Calu3 (cell line): ENCODE measurements at regions not wholly inside any gene's neighbourhood (a gene's known extent, or its start where the extent isn't known, plus 50 kb on each side); places are given as distances from the start of the nearest gene placed in this dataset.

Experiments
- BruUV-seq: library from RNA; stranded (reverse); fragments of 400-500 nt; replicated peaks from 2 replicates; lab custom pipeline; 2021; lab: Mats Ljungman, UMichigan
- CTCF ChIA-PET: fragments of 300-600 bp; sonication (Branson Sonifier 250); formaldehyde crosslinking; loops from one replicate; lab custom pipeline; 2022; ENCODE audit warnings: antibody characterized with exemption; lab: Charles Lee
- DNase-seq: peaks from one replicate; pipeline ENCODE4 v3.0.0; 2022
- H3K27ac Mint-ChIP-seq: one replicate; pipeline ENCODE4 v1.8.0; 2022; ENCODE audit warnings: mixed read lengths; ENCODE audit not compliant: unreplicated experiment
- H3K27me3 Mint-ChIP-seq: one replicate; pipeline ENCODE4 v1.8.0; 2022; ENCODE audit warnings: mixed read lengths; ENCODE audit not compliant: unreplicated experiment
- H3K36me3 Mint-ChIP-seq: one replicate; pipeline ENCODE4 v1.8.0; 2022; ENCODE audit warnings: mild to moderate bottlenecking, moderate library complexity, mixed read lengths; ENCODE audit not compliant: insufficient read depth, unreplicated experiment
- H3K4me1 Mint-ChIP-seq: one replicate; pipeline ENCODE4 v1.8.0; 2022; ENCODE audit warnings: mild to moderate bottlenecking, low read depth, mixed read lengths; ENCODE audit not compliant: unreplicated experiment
- H3K4me3 Mint-ChIP-seq: one replicate; pipeline ENCODE4 v1.8.0; 2022; ENCODE audit warnings: mild to moderate bottlenecking, low read depth, moderate library complexity, mixed read lengths; ENCODE audit not compliant: unreplicated experiment
- H3K9me3 Mint-ChIP-seq: one replicate; pipeline ENCODE4 v1.8.0; 2022; ENCODE audit warnings: low read depth, mixed read lengths; ENCODE audit not compliant: unreplicated experiment
- intact Hi-C: fragments of 100-400 bp; cut with micrococcal nuclease; formaldehyde crosslinking; loops from one replicate; pipeline ENCODE4 v1.10.0; 2022; ENCODE audit not compliant: unreplicated experiment
- TF ChIP-seq, protein P1 (sequence below): fragments of 200-600 bp; IDR thresholded peaks from one replicate; pipeline ENCODE4 v1.8.0; 2022; ENCODE audit warnings: antibody characterized with exemption; ENCODE audit not compliant: unreplicated experiment

DNA sequence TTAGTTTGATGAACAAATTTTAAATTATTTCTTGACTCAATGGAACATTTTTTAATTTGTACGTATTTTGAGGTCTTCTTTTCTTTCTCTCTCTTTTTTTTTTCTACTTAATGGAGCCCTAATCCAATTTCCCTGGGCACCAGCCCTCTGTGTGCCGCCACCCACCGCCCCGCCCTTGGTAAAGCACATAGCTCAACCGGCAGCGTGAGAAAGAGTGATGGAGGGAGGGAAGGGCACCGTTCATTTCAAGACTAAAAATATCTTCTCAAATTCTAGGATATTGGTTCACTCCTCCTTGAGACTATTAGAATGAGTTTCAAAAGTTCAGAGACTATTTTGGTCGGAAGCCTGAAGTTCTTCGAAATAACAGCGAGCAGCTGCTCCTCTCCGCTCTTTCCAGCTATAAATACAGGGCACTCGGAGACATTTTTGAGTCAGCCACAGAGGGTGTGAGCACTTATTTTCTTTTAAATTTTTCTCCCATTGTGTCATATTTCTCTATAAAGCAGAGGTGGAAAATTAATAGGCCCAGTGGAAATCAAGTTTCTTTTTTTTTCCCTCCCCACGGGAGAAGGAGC, 731.7 kb upstream of the ID2 start:
- H3K36me3 Mint-ChIP-seq = no peaks in the 10 kb centered on the region
- DNase-seq = no peak
- H3K9me3 Mint-ChIP-seq = no peaks in the 10 kb centered on the region
- CTCF ChIA-PET = interaction anchor here (1.1 kb wide), 1 partner anchor 9 kb away, joined by 3 read pairs; no protein-coding TSS in a partner anchor
- no peak overlapping the region for H3K4me3 Mint-ChIP-seq
- no TSS peak for BruUV-seq
- no peaks in the 10 kb centered on the region for H3K27me3 Mint-ChIP-seq
- no peak overlapping the region for H3K27ac Mint-ChIP-seq
- peaks cover 12% of the 10 kb centered on the region for H3K4me1 Mint-ChIP-seq
- intact Hi-C loops = no loop called here
- TF ChIP-seq, protein P1, sequence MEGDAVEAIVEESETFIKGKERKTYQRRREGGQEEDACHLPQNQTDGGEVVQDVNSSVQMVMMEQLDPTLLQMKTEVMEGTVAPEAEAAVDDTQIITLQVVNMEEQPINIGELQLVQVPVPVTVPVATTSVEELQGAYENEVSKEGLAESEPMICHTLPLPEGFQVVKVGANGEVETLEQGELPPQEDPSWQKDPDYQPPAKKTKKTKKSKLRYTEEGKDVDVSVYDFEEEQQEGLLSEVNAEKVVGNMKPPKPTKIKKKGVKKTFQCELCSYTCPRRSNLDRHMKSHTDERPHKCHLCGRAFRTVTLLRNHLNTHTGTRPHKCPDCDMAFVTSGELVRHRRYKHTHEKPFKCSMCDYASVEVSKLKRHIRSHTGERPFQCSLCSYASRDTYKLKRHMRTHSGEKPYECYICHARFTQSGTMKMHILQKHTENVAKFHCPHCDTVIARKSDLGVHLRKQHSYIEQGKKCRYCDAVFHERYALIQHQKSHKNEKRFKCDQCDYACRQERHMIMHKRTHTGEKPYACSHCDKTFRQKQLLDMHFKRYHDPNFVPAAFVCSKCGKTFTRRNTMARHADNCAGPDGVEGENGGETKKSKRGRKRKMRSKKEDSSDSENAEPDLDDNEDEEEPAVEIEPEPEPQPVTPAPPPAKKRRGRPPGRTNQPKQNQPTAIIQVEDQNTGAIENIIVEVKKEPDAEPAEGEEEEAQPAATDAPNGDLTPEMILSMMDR = no peak

DNA sequence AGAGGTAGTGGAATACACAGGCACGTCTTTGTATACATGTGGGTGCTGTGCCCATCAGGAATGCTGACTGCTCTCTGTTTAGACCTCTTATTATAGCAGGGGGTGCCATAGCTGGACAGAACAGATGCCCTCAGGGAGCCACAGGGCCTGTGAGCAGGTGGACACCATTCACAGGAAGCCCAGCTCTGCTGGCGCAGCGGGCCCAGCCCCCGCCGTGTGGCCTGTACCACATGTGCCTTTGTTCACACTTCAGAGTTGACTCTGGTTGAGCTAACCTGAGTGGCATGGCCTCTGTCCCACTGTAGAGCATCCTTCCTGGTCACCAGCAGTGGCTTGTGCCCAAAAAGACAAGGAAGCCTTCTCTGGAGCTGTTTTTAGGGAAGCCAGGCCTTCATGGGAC, 730.9 kb upstream of the ID2 start:
- BruUV-seq = no TSS peak
- H3K4me3 Mint-ChIP-seq = no peak overlapping the region
- no peaks in the 10 kb centered on the region for H3K27me3 Mint-ChIP-seq
- H3K4me1 Mint-ChIP-seq = peaks cover 21% of the 10 kb centered on the region
- H3K27ac Mint-ChIP-seq = no peak overlapping the region
- no peaks in the 10 kb centered on the region for H3K36me3 Mint-ChIP-seq
- CTCF ChIA-PET = interaction anchor here (0.8 to 1.1 kb wide), 2 partner anchors 9 to 11 kb away, joined by 3 read pairs; no protein-coding TSS in a partner anchor
- DNase-seq = no peak
- TF ChIP-seq, protein P1 = no peak
- no peaks in the 10 kb centered on the region for H3K9me3 Mint-ChIP-seq
- intact Hi-C loops = no loop called here

DNA sequence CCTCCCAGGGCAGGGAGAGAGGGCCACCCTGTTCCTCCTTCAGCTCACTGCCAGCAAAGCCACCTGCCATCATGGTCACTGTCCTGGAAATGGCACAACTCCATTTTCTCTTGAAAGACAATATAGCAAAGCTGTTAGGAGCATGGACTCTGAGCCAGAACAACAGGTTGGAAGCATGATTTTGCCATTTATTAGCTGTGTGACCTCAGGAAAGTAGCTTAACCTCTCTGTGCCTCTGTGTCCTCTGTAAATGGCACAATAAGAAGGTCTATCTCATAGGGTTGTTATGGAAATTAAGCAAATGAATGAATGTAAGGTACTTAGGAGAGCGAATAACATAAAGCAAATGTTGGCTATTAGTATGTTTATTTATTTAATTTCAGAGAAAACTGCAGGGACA, 730.4 kb upstream of the ID2 start:
- TF ChIP-seq, protein P1 = no peak
- no peaks in the 10 kb centered on the region for H3K27me3 Mint-ChIP-seq
- DNase-seq = no peak
- no TSS peak for BruUV-seq
- CTCF ChIA-PET = interaction anchor here (0.8 kb wide), 1 partner anchor 11 kb away, joined by 3 read pairs; no protein-coding TSS in a partner anchor
- no peaks in the 10 kb centered on the region for H3K36me3 Mint-ChIP-seq
- no peak overlapping the region for H3K27ac Mint-ChIP-seq
- no peaks in the 10 kb centered on the region for H3K9me3 Mint-ChIP-seq
- intact Hi-C loops = no loop called here
- H3K4me3 Mint-ChIP-seq = no peak overlapping the region
- H3K4me1 Mint-ChIP-seq = peaks cover 26% of the 10 kb centered on the region

DNA sequence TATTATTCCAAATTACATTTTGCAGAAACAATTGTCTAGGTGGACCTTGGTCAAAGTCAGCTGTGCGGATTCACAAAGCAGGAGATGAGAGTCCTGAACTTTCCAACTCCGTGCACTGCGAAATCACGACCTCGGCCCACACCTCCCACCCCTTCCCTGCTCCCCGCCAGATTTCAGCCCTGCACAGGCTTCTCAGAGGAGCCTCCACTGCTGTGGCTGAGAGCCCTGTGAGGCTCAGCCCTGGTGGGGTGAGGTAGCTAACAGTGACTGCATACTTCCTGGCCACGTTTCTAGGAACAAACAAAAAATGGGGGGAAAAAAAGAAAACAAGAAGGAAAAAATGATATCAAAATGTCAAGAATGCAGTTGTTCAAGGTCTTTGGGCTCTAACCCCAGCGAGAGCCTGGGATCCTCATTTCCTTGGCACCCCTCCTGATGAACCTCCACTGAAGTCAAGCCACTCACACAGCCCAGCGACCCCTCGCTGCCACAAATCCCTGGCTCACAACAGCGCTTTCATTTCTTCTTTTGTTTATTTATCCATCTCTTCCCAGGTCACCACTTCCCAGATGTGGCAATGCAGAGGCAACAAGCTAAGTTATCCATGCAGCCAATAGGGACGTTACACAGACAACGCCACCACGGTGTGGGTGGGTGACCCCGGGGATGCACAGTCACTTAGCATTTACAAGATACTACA, 729.7 kb upstream of the ID2 start:
- CTCF ChIA-PET = no interaction called here
- BruUV-seq = no TSS peak
- intact Hi-C loops = no loop called here
- no peak overlapping the region for H3K4me3 Mint-ChIP-seq
- no peaks in the 10 kb centered on the region for H3K36me3 Mint-ChIP-seq
- no peak overlapping the region for H3K27ac Mint-ChIP-seq
- H3K9me3 Mint-ChIP-seq = no peaks in the 10 kb centered on the region
- TF ChIP-seq, protein P1 = no peak
- no peaks in the 10 kb centered on the region for H3K27me3 Mint-ChIP-seq
- peaks cover 29% of the 10 kb centered on the region for H3K4me1 Mint-ChIP-seq
- no peak for DNase-seq
